Body of pancreas (tissue), 4 donors: ENCODE measurements at regions not wholly inside any gene's neighbourhood (a gene's known extent, or its start where the extent isn't known, plus 50 kb on each side); places are given as distances from the start of the nearest gene placed in this dataset.

Source experiments
- ATAC-seq: fragments of 150-250 bp; one replicate; pipeline ENCODE4 v1.9.1; 2016
- DNase-seq, 4 donors: peaks; one replicate each; pipeline ENCODE4 v3.0.0-alpha.2; 2019
- H3K27ac ChIP-seq, 4 donors: fragments of 200-600 bp; sonication (generic); 1 replicate in 3 of 4; 2 replicates in 1 of 4; pipeline versions ENCODE4 v1.5.1 to v1.6.1; 2016 to 2019; ENCODE audit warnings: mild to moderate bottlenecking in 1 of 4, mixed read lengths in 1 of 4, moderate library complexity in 1 of 4
- H3K27me3 ChIP-seq, 2 donors: fragments of 200-600 bp; sonication (generic); one replicate each; pipeline ENCODE4 v1.6.0; 2016; ENCODE audit warnings: mild to moderate bottlenecking in 1 of 2
- H3K36me3 ChIP-seq, 2 donors: fragments of 200-600 bp; sonication (generic); replicated peaks in 1 of 2; 2 replicates each; pipeline ENCODE4 v1.5.1; 2016; ENCODE audit warnings: low read depth in 2 of 2; ENCODE audit not compliant: insufficient read depth in 1 of 2
- H3K4me1 ChIP-seq: fragments of 200-600 bp; sonication (generic); one replicate; pipeline ENCODE4 v1.6.0; 2016
- H3K4me3 ChIP-seq, 2 donors: fragments of 200-600 bp; sonication (generic); 1 replicate in 1 of 2; 2 replicates in 1 of 2; pipeline ENCODE4 v1.5.1; 2016 to 2019
- H3K9me3 ChIP-seq, 3 donors: fragments of 200-600 bp; sonication (generic); 1 replicate in 2 of 3; 2 replicates in 1 of 3; pipeline ENCODE4 v1.5.1; 2016
- CTCF ChIP-seq, 7 experiments: fragments of 450-650 bp in 4 of 7; fragments of 200-600 bp in 3 of 7; sonication (generic) in 3 of 7; IDR thresholded peaks; one replicate each; pipeline ENCODE4 v1.5.1; 2016 to 2019; ENCODE audit warnings: antibody characterized with exemption in 7 of 7
- POLR2A ChIP-seq, 3 donors: fragments of 450-650 bp; IDR thresholded peaks; one replicate each; pipeline ENCODE4 v1.6.1; 2016; ENCODE audit warnings: antibody characterized with exemption in 3 of 3, mild to moderate bottlenecking in 2 of 3
- WGBS, 2 donors: methylation state at CpG; one replicate each; pipeline ENCODE4 v1.1.5; 2017; 5-methylcytosine and 5-hydroxymethylcytosine counted together
- intact Hi-C: fragments of 100-400 bp; cut with DNase I; formaldehyde crosslinking; loops from one replicate; pipeline ENCODE4 v1.15.1; 2023

- no peak overlapping the region for H3K27ac ChIP-seq
- no peaks in the 10 kb centered on the region for H3K36me3 ChIP-seq
- H3K4me1 ChIP-seq = peaks cover 3% of the 10 kb centered on the region
- WGBS, 2 donors = 32 to 73% methylated on average over 2 of the region's 2 CpGs
- TF ChIP-seq CTCF (IDR thresholded peaks at IDR 0.05) = no peak
- no peak for TF ChIP-seq POLR2A (IDR thresholded peaks at IDR 0.05)
- no peak for ATAC-seq
- no peaks in the 10 kb centered on the region for H3K27me3 ChIP-seq
- intact Hi-C loops = no loop called here
- H3K4me3 ChIP-seq = no peak overlapping the region
- DNase-seq = no peak
- H3K9me3 ChIP-seq = no peaks in the 10 kb centered on the region
Measured at GRCh38 chr5:7210549-7210948, 185.4 kb upstream of the ADCY2 start.

GRCh38 chr5:7213525-7213924, 182.4 kb upstream of the ADCY2 start:
- H3K4me3 ChIP-seq = no peak overlapping the region
- 92 to 95% methylated on average over 5 of the region's 5 CpGs for WGBS, 2 donors
- DNase-seq = no peak
- no peaks in the 10 kb centered on the region for H3K27me3 ChIP-seq
- peaks cover 3% of the 10 kb centered on the region for H3K4me1 ChIP-seq
- ATAC-seq = no peak
- no peak overlapping the region for H3K27ac ChIP-seq
- no peaks in the 10 kb centered on the region for H3K36me3 ChIP-seq
- intact Hi-C loops = no loop called here
- TF ChIP-seq CTCF (IDR thresholded peaks at IDR 0.05) = no peak
- H3K9me3 ChIP-seq = no peaks in the 10 kb centered on the region

- Histone ChIP-seq H3K9me3 (no peaks in the 10 kb centered on the region), H3K27ac (no peak overlapping the region), H3K27me3 (no peaks in the 10 kb centered on the region), H3K4me3 (no peak overlapping the region), H3K36me3 (no peaks in the 10 kb centered on the region), H3K4me1 (no peaks in the 10 kb centered on the region)
- 56 to 73% methylated on average over 7 of the region's 7 CpGs for WGBS, 2 donors
- ATAC-seq = no peak
- TF ChIP-seq POLR2A (IDR thresholded peaks at IDR 0.05) = no peak
- TF ChIP-seq CTCF (IDR thresholded peaks at IDR 0.05) = no peak
- DNase-seq = no peak
- intact Hi-C loops = no loop called here
Measured at GRCh38 chr5:7214906-7215416, 181.0 kb upstream of the ADCY2 start.

GRCh38 chr5:7218141-7218540, 177.8 kb upstream of the ADCY2 start:
- ATAC-seq (no peak), DNase-seq (no peak)
- Histone ChIP-seq H3K27ac (no peak overlapping the region), H3K9me3 (no peaks in the 10 kb centered on the region), H3K4me3 (no peak overlapping the region), H3K27me3 (no peaks in the 10 kb centered on the region), H3K4me1 (no peaks in the 10 kb centered on the region), H3K36me3 (no peaks in the 10 kb centered on the region)
- 50 to 61% methylated on average over 2 of the region's 2 CpGs for WGBS, 2 donors
- no peak for TF ChIP-seq CTCF (IDR thresholded peaks at IDR 0.05)
- TF ChIP-seq POLR2A (IDR thresholded peaks at IDR 0.05) = no peak
- intact Hi-C loops = no loop called here

GRCh38 chr5:7220156-7220555, 175.8 kb upstream of the ADCY2 start:
- no peak for TF ChIP-seq POLR2A (IDR thresholded peaks at IDR 0.05)
- no peak for TF ChIP-seq CTCF (IDR thresholded peaks at IDR 0.05)
- intact Hi-C loops = no loop called here
- Histone ChIP-seq H3K27me3 (no peaks in the 10 kb centered on the region), H3K4me3 (no peak overlapping the region), H3K4me1 (no peaks in the 10 kb centered on the region), H3K27ac (no peak overlapping the region), H3K9me3 (no peaks in the 10 kb centered on the region), H3K36me3 (no peaks in the 10 kb centered on the region)
- no peak for ATAC-seq
- 50 to 63% methylated on average over 4 of the region's 4 CpGs for WGBS, 2 donors
- DNase-seq = no peak
